MM.1S (cell line): ENCODE measurements at regions not wholly inside any gene's neighbourhood (a gene's known extent, or its start where the extent isn't known, plus 50 kb on each side); places are given as distances from the start of the nearest gene placed in this dataset.

Source experiments
- CTCF ChIP-seq: fragments of 300-600 bp; sonication (generic); IDR thresholded peaks from 2 replicates; pipeline ENCODE4 v1.5.1; 2016; ENCODE audit warnings: antibody characterized with exemption, low read length, mixed read lengths
- EZH2 ChIP-seq: fragments of 300-600 bp; sonication (generic); optimal IDR thresholded peaks from 2 replicates; pipeline ENCODE3; 2017; ENCODE audit warnings: low read depth, mild to moderate bottlenecking, antibody characterized with exemption, low read length, mixed read lengths

GRCh38 chrX:65903750-65904149 lies 136.1 kb downstream of the VSIG4 start:
- TF ChIP-seq CTCF (no peak), EZH2 (no peak)
